GM12872 (cell line): ENCODE measurements at regions not wholly inside any gene's neighbourhood (a gene's known extent, or its start where the extent isn't known, plus 50 kb on each side); places are given as distances from the start of the nearest gene placed in this dataset.

Experiments
- TF ChIP-seq, protein P1 (sequence below): IDR thresholded peaks from 3 replicates; pipeline ENCODE4 v1.5.1; 2011; ENCODE audit warnings: low read depth, mild to moderate bottlenecking, low read length, moderate library complexity; ENCODE audit not compliant: insufficient read depth

DNA sequence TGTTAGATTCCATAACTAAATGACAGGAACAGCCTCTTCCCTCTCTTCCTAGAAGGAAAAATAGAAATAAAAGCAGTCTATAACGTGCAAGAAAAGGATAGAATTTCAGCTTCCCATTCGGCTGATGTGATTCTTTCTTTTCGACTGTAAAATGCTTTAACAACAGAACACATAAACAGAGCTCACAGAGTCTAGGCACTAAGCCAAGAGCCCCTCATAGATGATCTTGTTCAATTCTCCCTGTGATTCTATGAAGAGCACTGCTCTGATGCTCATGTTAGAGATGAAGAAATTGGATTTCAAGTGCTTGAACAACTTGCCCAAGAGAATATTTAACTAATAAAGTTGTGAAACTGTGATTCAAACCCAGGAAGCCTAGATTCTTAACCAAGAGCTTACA lies 232.7 kb downstream of the RPAP3 start:
- TF ChIP-seq, protein P1, sequence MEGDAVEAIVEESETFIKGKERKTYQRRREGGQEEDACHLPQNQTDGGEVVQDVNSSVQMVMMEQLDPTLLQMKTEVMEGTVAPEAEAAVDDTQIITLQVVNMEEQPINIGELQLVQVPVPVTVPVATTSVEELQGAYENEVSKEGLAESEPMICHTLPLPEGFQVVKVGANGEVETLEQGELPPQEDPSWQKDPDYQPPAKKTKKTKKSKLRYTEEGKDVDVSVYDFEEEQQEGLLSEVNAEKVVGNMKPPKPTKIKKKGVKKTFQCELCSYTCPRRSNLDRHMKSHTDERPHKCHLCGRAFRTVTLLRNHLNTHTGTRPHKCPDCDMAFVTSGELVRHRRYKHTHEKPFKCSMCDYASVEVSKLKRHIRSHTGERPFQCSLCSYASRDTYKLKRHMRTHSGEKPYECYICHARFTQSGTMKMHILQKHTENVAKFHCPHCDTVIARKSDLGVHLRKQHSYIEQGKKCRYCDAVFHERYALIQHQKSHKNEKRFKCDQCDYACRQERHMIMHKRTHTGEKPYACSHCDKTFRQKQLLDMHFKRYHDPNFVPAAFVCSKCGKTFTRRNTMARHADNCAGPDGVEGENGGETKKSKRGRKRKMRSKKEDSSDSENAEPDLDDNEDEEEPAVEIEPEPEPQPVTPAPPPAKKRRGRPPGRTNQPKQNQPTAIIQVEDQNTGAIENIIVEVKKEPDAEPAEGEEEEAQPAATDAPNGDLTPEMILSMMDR, result no peak

DNA sequence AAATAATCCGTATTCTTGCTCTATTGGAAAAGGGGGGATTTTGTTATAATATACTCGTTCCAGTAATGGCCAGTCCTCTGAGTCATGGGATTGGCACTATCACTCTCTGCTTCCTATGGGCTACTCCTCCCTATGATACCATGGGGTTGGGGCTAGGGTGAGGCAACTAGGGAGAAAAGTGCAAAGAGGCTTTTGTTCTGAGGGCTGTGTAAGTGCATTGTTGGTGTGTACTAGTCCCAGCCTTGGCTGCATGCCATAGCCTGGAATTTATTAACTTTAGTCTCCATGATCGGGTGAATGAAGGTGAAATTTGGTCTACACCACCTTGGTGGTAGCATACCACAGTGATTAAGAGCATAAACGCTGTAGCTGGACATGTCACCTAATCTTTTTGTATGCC lies 247.6 kb downstream of the RPAP3 start:
- TF ChIP-seq, protein P1, result no peak

DNA sequence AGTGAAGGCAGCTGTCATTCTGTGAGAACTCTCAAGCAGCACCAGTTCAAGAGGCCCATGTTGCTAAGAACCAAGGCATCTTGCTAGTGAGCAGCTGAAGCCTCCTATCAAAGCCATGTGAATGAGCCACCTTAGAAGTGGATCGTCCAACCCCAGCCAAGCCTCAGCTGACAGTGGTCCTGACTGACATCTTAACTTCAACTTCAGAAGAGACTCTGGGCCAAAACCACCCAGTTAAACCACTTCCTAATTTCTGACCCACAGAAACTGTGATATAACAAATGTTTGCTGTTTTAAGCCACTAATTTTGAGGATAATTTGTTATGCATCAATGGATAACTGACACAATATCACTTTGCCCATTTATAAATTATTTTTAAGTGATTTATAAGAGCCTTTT lies 256.0 kb downstream of the RPAP3 start:
- TF ChIP-seq, protein P1, result no peak

DNA sequence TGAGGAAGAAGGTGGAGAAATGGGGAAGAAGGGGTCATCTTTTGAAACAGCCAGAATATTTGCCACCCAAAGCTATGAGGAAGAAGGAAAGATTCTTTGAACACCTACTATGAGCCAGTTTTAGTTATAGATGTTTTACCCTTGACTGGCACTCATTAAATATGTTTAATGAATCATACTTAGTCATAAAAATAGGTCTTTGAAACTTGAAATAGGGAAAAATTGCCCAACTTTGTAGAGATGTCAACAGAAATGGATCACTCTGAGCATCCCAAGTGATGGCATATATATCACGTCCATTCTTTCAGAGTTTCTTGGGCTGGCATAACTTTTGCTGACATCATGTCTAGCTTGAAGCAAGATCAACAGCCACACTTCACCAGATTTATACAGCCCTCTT lies 263.5 kb downstream of the RPAP3 start:
- TF ChIP-seq, protein P1, result no peak

DNA sequence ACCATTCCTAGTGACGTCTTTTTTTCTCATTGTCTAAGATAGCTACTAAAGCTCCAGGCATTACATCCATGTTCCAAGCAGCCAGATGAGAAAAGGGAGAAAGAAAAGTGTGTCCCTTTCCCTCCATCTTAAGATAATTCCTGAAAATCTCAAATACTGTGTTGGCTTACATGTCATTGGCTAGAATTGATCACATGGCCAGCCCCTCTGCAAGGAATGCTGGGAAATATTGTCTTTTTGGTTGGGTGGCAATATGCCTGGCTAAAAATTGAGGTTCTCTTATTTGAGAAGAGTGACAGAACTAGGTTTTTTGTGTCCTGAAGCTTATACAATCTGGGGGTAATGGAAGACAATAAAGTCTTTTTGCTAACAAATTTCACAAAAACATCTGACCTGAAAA lies 264.3 kb downstream of the RPAP3 start:
- TF ChIP-seq, protein P1, result no peak

DNA sequence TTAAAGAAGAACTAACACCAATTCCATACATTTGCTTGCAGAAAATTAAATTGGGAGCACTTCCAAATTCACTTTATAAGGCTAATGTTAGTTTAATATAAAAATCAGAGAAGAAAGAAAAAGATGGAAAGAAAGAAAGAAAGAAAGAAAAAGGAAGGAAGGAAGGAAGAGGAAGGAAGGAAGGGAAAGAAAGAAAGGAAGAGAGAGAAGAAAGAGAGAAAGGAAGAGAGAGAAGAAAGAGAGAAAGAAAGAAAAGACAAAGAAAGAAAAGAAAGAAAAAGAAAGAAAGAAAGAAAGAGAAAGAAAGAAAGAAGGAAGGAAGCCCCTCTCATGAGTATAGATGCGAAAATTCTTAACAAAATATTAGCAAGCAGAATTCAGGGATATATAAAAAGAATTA lies 267.7 kb downstream of the RPAP3 start:
- TF ChIP-seq, protein P1, result no peak

DNA sequence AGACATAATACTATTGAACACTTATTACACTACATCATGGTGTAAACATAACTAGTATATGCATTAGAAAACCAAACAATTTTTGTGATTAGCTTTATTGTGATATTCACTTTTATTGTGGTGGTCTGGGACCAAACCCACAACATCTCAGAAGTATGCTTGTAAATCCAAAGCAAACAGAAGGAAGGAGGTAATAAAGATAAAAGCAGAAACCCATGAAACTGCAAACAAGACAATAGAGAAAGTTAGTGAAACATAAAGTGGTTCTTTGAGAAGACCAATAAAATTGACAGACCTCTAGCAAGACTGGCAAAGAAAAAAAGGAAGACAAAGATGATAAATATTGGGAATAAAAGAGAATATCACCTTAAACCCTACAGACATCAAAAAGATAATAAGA lies 268.3 kb downstream of the RPAP3 start:
- TF ChIP-seq, protein P1, result no peak

DNA sequence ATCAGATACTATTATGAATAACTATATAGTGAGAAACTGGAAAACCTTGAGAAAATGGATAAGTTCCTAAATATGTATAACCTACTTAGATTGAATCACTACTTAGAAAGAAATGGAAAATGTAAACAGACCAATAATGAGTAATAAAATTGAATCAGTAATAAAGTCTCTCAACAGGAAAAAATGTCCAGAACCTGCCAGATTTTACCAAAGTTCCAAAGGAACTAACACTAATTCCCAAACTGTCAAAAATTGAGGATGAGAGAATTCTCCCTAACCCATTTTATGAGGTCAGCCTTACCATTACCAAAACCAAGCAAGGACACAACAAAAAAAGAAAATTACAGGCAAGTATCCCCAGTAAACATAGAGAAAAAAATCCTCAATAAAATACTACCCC lies 272.0 kb downstream of the RPAP3 start:
- TF ChIP-seq, protein P1, result no peak
